NOMO-1 (cell line): ENCODE measurements at regions not wholly inside any gene's neighbourhood (a gene's known extent, or its start where the extent isn't known, plus 50 kb on each side); places are given as distances from the start of the nearest gene placed in this dataset.
"Not testable (repeated sequence)": the region's sequence is repeated elsewhere in the genome, so short reads cannot be mapped to it uniquely, and the experiment has no call there.

Source experiments
- DNase-seq, 2 experiments: peaks; one replicate each; lab custom pipeline; 2025; ENCODE audit not compliant: unreplicated experiment in 2 of 2; lab: John Stamatoyannopoulos, UW

GRCh38 chr1:37362594-37363385 lies 111.6 kb upstream of the ZC3H12A start:
- no peak for DNase-seq

GRCh38 chr1:37363535-37363934 lies 110.8 kb upstream of the ZC3H12A start:
- DNase-seq = no peak

GRCh38 chr1:37368665-37369315 lies 105.6 kb upstream of the ZC3H12A start:
- peak in 1 of 2 experiments; percentile 2 for DNase-seq

- DNase-seq = no peak
These were observed 102.1 kb upstream of the ZC3H12A start for GRCh38 chr1:37372302-37372701.

GRCh38 chr1:37372711-37373110 lies 101.7 kb upstream of the ZC3H12A start:
- no peak for DNase-seq

GRCh38 chr1:37373413-37373812 lies 101.0 kb upstream of the ZC3H12A start:
- DNase-seq = no peak

- not testable (repeated sequence) for DNase-seq
These were observed 93.8 kb upstream of the ZC3H12A start for GRCh38 chr1:37380546-37380945.

- DNase-seq = no peak
These were observed 86.5 kb upstream of the ZC3H12A start for GRCh38 chr1:37387854-37388253.

- no peak for DNase-seq
These were observed 85.1 kb upstream of the ZC3H12A start for GRCh38 chr1:37389327-37389726.

GRCh38 chr1:37391211-37392011 lies 83.0 kb upstream of the ZC3H12A start:
- no peak for DNase-seq

GRCh38 chr1:37392051-37392450 lies 82.3 kb upstream of the ZC3H12A start:
- DNase-seq = no peak

- DNase-seq = no peak
These were observed 80.9 kb upstream of the ZC3H12A start for GRCh38 chr1:37393173-37394120.

GRCh38 chr1:37394574-37395464 lies 79.6 kb upstream of the ZC3H12A start:
- DNase-seq = no peak

GRCh38 chr1:37398096-37398495 lies 76.3 kb upstream of the ZC3H12A start:
- DNase-seq = no peak

GRCh38 chr1:37399205-37399604 lies 75.2 kb upstream of the ZC3H12A start:
- no peak for DNase-seq

- no peak for DNase-seq
These were observed 74.4 kb upstream of the ZC3H12A start for GRCh38 chr1:37399830-37400464.

- no peak for DNase-seq
These were observed 73.7 kb upstream of the ZC3H12A start for GRCh38 chr1:37400466-37401225.

- DNase-seq = no peak
These were observed 71.2 kb upstream of the ZC3H12A start for GRCh38 chr1:37403166-37403565.
